GM12878 (cell line): ENCODE measurements at regions not wholly inside any gene's neighbourhood (a gene's known extent, or its start where the extent isn't known, plus 50 kb on each side); places are given as distances from the start of the nearest gene placed in this dataset.

Source experiments
- ATAC-seq: fragments of 200-7000 bp; cut with Tn5 transposase; 3 replicates; pipeline ENCODE4 v1.9.1; 2020; ENCODE audit warnings: mild to moderate bottlenecking, moderate library complexity
- BruUV-seq: library from RNA; stranded (reverse); fragments of 400-500 nt; replicated peaks from 2 replicates; lab custom pipeline; 2021; lab: Mats Ljungman, UMichigan
- CTCF ChIA-PET: fragments of 300-600 bp; sonication (Branson Sonifier 250); formaldehyde crosslinking; extraction: SDS; loops from one replicate; lab custom pipeline; 2021; ENCODE audit warnings: inconsistent platforms; lab: Yijun Ruan, JAX
- POLR2A ChIA-PET: fragments of 350-600 bp; formaldehyde crosslinking; extraction: SDS; loops from one replicate; lab custom pipeline; 2021; ENCODE audit warnings: inconsistent platforms; lab: Charles Lee
- RAD21 ChIA-PET: fragments of 300-600 bp; sonication (Branson Sonifier 250); formaldehyde crosslinking; loops from one replicate; lab custom pipeline; 2023; ENCODE audit warnings: antibody characterized with exemption; ENCODE audit not compliant: unreplicated experiment; lab: Charles Lee
- SMC1A ChIA-PET: fragments of 300-600 bp; sonication (Branson Sonifier 250); formaldehyde crosslinking; loops from one replicate; lab custom pipeline; 2023; ENCODE audit not compliant: unreplicated experiment, uncharacterized antibody; lab: Charles Lee
- DNase-seq: peaks from one replicate; pipeline ENCODE4 v3.0.0-alpha.2; 2011; ENCODE audit warnings: low read depth, low spot score
- FAIRE-seq: peaks from 3 replicates; lab custom pipeline; 2011; peaks lifted over from hg19 to GRCh38; lab: Jason Lieb, UNC
- H2AFZ ChIP-seq: 2 replicates; pipeline ENCODE4 v1.6.0; 2011; ENCODE audit warnings: low read depth, low read length, control low read depth; ENCODE audit not compliant: control insufficient read depth
- H3K27ac ChIP-seq: 2 replicates; pipeline ENCODE4 v1.5.1; 2011; ENCODE audit warnings: control low read depth; ENCODE audit not compliant: control insufficient read depth, insufficient read depth
- H3K27me3 ChIP-seq, 2 experiments: replicated peaks in 1 of 2; 2 replicates each; pipeline versions ENCODE4 v1.6.0 to v1.6.1; 2011; ENCODE audit warnings: low read length in 1 of 2; ENCODE audit not compliant: control insufficient read depth in 2 of 2, insufficient read depth in 2 of 2
- H3K36me3 ChIP-seq, 2 experiments: 2 replicates each; pipeline ENCODE4 v1.5.1; 2011; ENCODE audit warnings: low read length in 1 of 2; ENCODE audit not compliant: control insufficient read depth in 2 of 2, insufficient read depth in 2 of 2
- H3K4me1 ChIP-seq: 2 replicates; pipeline ENCODE4 v1.6.1; 2011; ENCODE audit warnings: mild to moderate bottlenecking, low read length, moderate library complexity, mixed read lengths; ENCODE audit not compliant: control insufficient read depth, insufficient read depth
- H3K4me2 ChIP-seq: 2 replicates; pipeline ENCODE4 v1.6.0; 2011; ENCODE audit warnings: control low read depth; ENCODE audit not compliant: control insufficient read depth, insufficient read depth
- H3K4me3 ChIP-seq: fragments of 200-600 bp; sonication (generic); 2 replicates; pipeline ENCODE4 v1.5.1; 2016
- H3K79me2 ChIP-seq: 2 replicates; pipeline ENCODE4 v1.6.0; 2011; ENCODE audit warnings: low read length; ENCODE audit not compliant: control insufficient read depth, insufficient read depth
- H3K9ac ChIP-seq: 2 replicates; pipeline ENCODE4 v1.8.0; 2011; ENCODE audit warnings: low read length, control low read depth, mixed read lengths; ENCODE audit not compliant: control insufficient read depth, insufficient read depth
- H3K9me3 ChIP-seq: replicated peaks from 3 replicates; pipeline ENCODE4 v1.5.1; 2011; ENCODE audit warnings: mild to moderate bottlenecking, low read length; ENCODE audit not compliant: control insufficient read depth, insufficient read depth
- H4K20me1 ChIP-seq: 2 replicates; pipeline ENCODE4 v1.6.0; 2011; ENCODE audit not compliant: control insufficient read depth, insufficient read depth
- SP1 ChIP-seq: IDR thresholded peaks from one replicate; pipeline ENCODE4 v1.6.1; 2011; ENCODE audit warnings: low read depth, low read length
- ZZZ3 ChIP-seq: IDR thresholded peaks from 2 replicates; pipeline ENCODE4 v1.6.1; 2011; ENCODE audit warnings: low read depth; ENCODE audit not compliant: control insufficient read depth, insufficient read length
- WGBS: methylation state at CpG from one replicate; pipeline ENCODE4 v1.1.6; 2016; ENCODE audit warnings: low lambda C conversion rate; ENCODE audit not compliant: insufficient replicate concordance, insufficient coverage; ENCODE audit errors: missing lambda C conversion rate; 5-methylcytosine and 5-hydroxymethylcytosine counted together
- in situ Hi-C: fragments of 300-500 bp; cut with MboI; formaldehyde crosslinking; loops from 9 replicates; pipeline ENCODE4 v1.14.3; 2018; ENCODE audit warnings: mixed read lengths
- intact Hi-C: fragments of 100-400 bp; cut with micrococcal nuclease; formaldehyde crosslinking; loops from one replicate; pipeline ENCODE4 v1.14.2; 2022; ENCODE audit not compliant: unreplicated experiment
- TF ChIP-seq, protein P1 (sequence below): IDR thresholded peaks from 2 replicates; pipeline ENCODE4 v1.6.1; 2011; ENCODE audit warnings: low read depth, mild to moderate bottlenecking, low read length, moderate library complexity, borderline replicate concordance; ENCODE audit errors: extremely low read depth
- TF ChIP-seq, protein P2 (sequence below): fragments of 450-650 bp; IDR thresholded peaks from 2 replicates; pipeline ENCODE4 v1.6.1; 2016; ENCODE audit warnings: mild to moderate bottlenecking
- TF ChIP-seq, protein P3 (sequence below): fragments of 450-650 bp; IDR thresholded peaks from 2 replicates; pipeline ENCODE4 v1.6.1; 2017; ENCODE audit warnings: borderline replicate concordance
- TF ChIP-seq, protein P4 (sequence below): IDR thresholded peaks from 2 replicates; pipeline ENCODE4 v1.6.1; 2012; ENCODE audit warnings: improper control_type of control experiment, low read depth, low read length; ENCODE audit not compliant: insufficient replicate concordance
- TF ChIP-seq, protein P5 (sequence below): fragments of 450-650 bp; IDR thresholded peaks from 2 replicates; pipeline ENCODE4 v1.6.1; 2017; ENCODE audit warnings: mild to moderate bottlenecking

DNA sequence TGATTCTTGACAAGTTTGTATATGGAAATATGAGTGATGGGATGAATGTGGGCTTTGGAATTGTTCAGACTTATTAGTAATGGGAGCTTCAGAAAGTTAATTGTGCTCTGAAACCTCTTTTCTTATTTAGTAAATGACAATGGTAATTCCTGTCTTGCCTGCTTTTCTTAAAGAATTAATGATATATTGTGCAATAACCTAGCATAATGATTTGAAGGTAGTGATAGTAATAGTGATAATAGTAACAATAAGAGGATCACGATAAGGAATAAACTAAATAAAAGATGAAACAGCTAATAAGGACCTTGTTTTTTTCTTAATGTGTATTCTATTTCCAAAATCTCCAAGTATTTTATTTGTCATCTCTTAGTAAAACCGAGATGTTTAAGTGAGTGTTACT lies 245.0 kb upstream of the CPHXL start:
- no peak overlapping the region for H3K4me3 ChIP-seq
- H3K9me3 ChIP-seq: no peaks in the 10 kb centered on the region
- intact Hi-C loops (no loop called here), in situ Hi-C loops (no loop called here)
- DNase-seq (no peak), FAIRE-seq (no peak), ATAC-seq (no peak)
- H4K20me1 ChIP-seq: no peaks in the 10 kb centered on the region
- ChIA-PET POLR2A (no interaction called here), SMC1A (no interaction called here), CTCF (no interaction called here), RAD21 (no interaction called here)
- 21% methylated on average over 2 of the region's 2 CpGs for WGBS
- no peak overlapping the region for H2AFZ ChIP-seq
- no peaks in the 10 kb centered on the region for H3K79me2 ChIP-seq
- H3K9ac ChIP-seq: no peak overlapping the region
- H3K4me1 ChIP-seq: no peaks in the 10 kb centered on the region
- H3K27ac ChIP-seq: no peak overlapping the region
- H3K36me3 ChIP-seq: no peaks in the 10 kb centered on the region
- no TSS peak for BruUV-seq
- H3K4me2 ChIP-seq: no peak overlapping the region
- H3K27me3 ChIP-seq: no peaks in the 10 kb centered on the region
- TF ChIP-seq, protein P1, sequence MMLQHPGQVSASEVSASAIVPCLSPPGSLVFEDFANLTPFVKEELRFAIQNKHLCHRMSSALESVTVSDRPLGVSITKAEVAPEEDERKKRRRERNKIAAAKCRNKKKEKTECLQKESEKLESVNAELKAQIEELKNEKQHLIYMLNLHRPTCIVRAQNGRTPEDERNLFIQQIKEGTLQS: no peak
- TF ChIP-seq, protein P2, sequence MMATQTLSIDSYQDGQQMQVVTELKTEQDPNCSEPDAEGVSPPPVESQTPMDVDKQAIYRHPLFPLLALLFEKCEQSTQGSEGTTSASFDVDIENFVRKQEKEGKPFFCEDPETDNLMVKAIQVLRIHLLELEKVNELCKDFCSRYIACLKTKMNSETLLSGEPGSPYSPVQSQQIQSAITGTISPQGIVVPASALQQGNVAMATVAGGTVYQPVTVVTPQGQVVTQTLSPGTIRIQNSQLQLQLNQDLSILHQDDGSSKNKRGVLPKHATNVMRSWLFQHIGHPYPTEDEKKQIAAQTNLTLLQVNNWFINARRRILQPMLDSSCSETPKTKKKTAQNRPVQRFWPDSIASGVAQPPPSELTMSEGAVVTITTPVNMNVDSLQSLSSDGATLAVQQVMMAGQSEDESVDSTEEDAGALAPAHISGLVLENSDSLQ: no peak
- TF ChIP-seq, protein P3, sequence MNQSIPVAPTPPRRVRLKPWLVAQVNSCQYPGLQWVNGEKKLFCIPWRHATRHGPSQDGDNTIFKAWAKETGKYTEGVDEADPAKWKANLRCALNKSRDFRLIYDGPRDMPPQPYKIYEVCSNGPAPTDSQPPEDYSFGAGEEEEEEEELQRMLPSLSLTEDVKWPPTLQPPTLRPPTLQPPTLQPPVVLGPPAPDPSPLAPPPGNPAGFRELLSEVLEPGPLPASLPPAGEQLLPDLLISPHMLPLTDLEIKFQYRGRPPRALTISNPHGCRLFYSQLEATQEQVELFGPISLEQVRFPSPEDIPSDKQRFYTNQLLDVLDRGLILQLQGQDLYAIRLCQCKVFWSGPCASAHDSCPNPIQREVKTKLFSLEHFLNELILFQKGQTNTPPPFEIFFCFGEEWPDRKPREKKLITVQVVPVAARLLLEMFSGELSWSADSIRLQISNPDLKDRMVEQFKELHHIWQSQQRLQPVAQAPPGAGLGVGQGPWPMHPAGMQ: no peak
- TF ChIP-seq SP1: no peak
- TF ChIP-seq, all 136 proteins: peak for 0

DNA sequence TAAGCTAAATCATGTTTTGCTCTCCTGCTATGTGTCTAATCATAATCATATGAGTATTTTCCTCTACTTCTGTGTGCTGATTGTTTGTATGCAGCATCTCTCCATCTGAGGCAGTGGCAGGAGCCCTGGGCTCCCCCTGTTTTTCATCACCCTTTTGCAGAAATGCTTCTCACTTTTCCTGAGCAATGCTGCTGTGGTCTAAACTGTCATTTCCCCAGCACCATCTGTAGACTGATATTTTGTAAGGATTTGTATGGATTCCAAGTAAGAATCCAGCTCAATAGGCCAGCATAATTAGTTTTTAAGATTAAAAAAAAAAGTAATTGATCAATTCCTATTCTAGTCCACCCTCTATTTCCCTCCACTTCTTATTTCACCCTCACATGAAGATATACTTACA lies 257.0 kb upstream of the CPHXL start:
- intact Hi-C loops: no loop called here
- H3K4me2 ChIP-seq: no peak overlapping the region
- no peak overlapping the region for H3K4me3 ChIP-seq
- H3K27ac ChIP-seq: no peak overlapping the region
- CTCF ChIA-PET: no interaction called here
- DNase-seq: no peak
- no peak for FAIRE-seq
- POLR2A ChIA-PET: no interaction called here
- H2AFZ ChIP-seq: no peak overlapping the region
- in situ Hi-C loops: no loop called here
- no peaks in the 10 kb centered on the region for H3K79me2 ChIP-seq
- H3K9me3 ChIP-seq: no peaks in the 10 kb centered on the region
- no peak overlapping the region for H3K9ac ChIP-seq
- no peaks in the 10 kb centered on the region for H3K27me3 ChIP-seq
- H4K20me1 ChIP-seq: no peaks in the 10 kb centered on the region
- no peak for ATAC-seq
- TF ChIP-seq, protein P4, sequence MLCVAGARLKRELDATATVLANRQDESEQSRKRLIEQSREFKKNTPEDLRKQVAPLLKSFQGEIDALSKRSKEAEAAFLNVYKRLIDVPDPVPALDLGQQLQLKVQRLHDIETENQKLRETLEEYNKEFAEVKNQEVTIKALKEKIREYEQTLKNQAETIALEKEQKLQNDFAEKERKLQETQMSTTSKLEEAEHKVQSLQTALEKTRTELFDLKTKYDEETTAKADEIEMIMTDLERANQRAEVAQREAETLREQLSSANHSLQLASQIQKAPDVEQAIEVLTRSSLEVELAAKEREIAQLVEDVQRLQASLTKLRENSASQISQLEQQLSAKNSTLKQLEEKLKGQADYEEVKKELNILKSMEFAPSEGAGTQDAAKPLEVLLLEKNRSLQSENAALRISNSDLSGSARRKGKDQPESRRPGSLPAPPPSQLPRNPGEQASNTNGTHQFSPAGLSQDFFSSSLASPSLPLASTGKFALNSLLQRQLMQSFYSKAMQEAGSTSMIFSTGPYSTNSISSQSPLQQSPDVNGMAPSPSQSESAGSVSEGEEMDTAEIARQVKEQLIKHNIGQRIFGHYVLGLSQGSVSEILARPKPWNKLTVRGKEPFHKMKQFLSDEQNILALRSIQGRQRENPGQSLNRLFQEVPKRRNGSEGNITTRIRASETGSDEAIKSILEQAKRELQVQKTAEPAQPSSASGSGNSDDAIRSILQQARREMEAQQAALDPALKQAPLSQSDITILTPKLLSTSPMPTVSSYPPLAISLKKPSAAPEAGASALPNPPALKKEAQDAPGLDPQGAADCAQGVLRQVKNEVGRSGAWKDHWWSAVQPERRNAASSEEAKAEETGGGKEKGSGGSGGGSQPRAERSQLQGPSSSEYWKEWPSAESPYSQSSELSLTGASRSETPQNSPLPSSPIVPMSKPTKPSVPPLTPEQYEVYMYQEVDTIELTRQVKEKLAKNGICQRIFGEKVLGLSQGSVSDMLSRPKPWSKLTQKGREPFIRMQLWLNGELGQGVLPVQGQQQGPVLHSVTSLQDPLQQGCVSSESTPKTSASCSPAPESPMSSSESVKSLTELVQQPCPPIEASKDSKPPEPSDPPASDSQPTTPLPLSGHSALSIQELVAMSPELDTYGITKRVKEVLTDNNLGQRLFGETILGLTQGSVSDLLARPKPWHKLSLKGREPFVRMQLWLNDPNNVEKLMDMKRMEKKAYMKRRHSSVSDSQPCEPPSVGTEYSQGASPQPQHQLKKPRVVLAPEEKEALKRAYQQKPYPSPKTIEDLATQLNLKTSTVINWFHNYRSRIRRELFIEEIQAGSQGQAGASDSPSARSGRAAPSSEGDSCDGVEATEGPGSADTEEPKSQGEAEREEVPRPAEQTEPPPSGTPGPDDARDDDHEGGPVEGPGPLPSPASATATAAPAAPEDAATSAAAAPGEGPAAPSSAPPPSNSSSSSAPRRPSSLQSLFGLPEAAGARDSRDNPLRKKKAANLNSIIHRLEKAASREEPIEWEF: no peak
- TF ChIP-seq, protein P5, sequence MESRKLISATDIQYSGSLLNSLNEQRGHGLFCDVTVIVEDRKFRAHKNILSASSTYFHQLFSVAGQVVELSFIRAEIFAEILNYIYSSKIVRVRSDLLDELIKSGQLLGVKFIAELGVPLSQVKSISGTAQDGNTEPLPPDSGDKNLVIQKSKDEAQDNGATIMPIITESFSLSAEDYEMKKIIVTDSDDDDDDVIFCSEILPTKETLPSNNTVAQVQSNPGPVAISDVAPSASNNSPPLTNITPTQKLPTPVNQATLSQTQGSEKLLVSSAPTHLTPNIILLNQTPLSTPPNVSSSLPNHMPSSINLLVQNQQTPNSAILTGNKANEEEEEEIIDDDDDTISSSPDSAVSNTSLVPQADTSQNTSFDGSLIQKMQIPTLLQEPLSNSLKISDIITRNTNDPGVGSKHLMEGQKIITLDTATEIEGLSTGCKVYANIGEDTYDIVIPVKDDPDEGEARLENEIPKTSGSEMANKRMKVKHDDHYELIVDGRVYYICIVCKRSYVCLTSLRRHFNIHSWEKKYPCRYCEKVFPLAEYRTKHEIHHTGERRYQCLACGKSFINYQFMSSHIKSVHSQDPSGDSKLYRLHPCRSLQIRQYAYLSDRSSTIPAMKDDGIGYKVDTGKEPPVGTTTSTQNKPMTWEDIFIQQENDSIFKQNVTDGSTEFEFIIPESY: no peak
- no peak for TF ChIP-seq ZZZ3
- SMC1A ChIA-PET: no interaction called here
- BruUV-seq: no TSS peak
- H3K36me3 ChIP-seq: no peaks in the 10 kb centered on the region
- no peaks in the 10 kb centered on the region for H3K4me1 ChIP-seq
- RAD21 ChIA-PET: no interaction called here
